SU-DHL-6 (cell line): ENCODE measurements at regions not wholly inside any gene's neighbourhood (a gene's known extent, or its start where the extent isn't known, plus 50 kb on each side); places are given as distances from the start of the nearest gene placed in this dataset.

Source experiments
- H2AFZ ChIP-seq: fragments of 200-600 bp; sonication (generic); 2 replicates; pipeline ENCODE4 v1.6.1; 2014; ENCODE audit warnings: low read depth, mild to moderate bottlenecking, moderate library complexity, mixed read lengths, antibody characterized with exemption, low read length; ENCODE audit not compliant: severe bottlenecking
- H3F3A ChIP-seq: fragments of 200-600 bp; shearing (Covaris generic); 2 replicates; pipeline ENCODE4 v1.6.0; 2016; ENCODE audit warnings: antibody characterized with exemption, mild to moderate bottlenecking; ENCODE audit not compliant: insufficient read depth
- H3K27ac ChIP-seq: fragments of 200-600 bp; sonication (generic); 2 replicates; pipeline ENCODE4 v1.5.1; 2016; ENCODE audit warnings: low read depth, mild to moderate bottlenecking, low read length, moderate library complexity, mixed read lengths
- H3K27me3 ChIP-seq: fragments of 200-600 bp; sonication (generic), shearing (Covaris generic); 2 replicates; pipeline ENCODE4 v1.6.0; 2014; ENCODE audit warnings: mild to moderate bottlenecking, low read length
- H3K36me3 ChIP-seq: fragments of 200-600 bp; sonication (generic); 2 replicates; pipeline ENCODE4 v1.6.1; 2014; ENCODE audit warnings: mild to moderate bottlenecking, low read length, mixed read lengths
- H3K4me2 ChIP-seq: fragments of 300-600, 200-600 bp; shearing (Covaris generic), sonication (generic); 2 replicates; pipeline ENCODE4 v1.6.0; 2014; ENCODE audit warnings: low read length, low read depth, mild to moderate bottlenecking; ENCODE audit not compliant: poor library complexity, severe bottlenecking
- H3K4me3 ChIP-seq: fragments of 200-600 bp; sonication (generic); 2 replicates; pipeline ENCODE4 v1.5.1; 2014; ENCODE audit warnings: antibody characterized with exemption, low read length, mild to moderate bottlenecking, mixed read lengths; ENCODE audit not compliant: insufficient read depth, poor library complexity, severe bottlenecking
- H3K79me2 ChIP-seq: fragments of 200-600 bp; sonication (generic); 2 replicates; pipeline ENCODE4 v1.6.1; 2014; ENCODE audit warnings: mild to moderate bottlenecking, low read length, moderate library complexity; ENCODE audit not compliant: insufficient read depth
- H3K9ac ChIP-seq: fragments of 200-600 bp; sonication (generic); 2 replicates; pipeline ENCODE4 v1.7.0; 2014; ENCODE audit warnings: mild to moderate bottlenecking, low read length
- H3K9me2 ChIP-seq: fragments of 200-600 bp; sonication (generic); replicated peaks from 2 replicates; pipeline ENCODE4 v1.6.1; 2014; ENCODE audit warnings: low read length; ENCODE audit not compliant: insufficient read depth
- H3K9me3 ChIP-seq: fragments of 200-600 bp; sonication (generic); 2 replicates; pipeline ENCODE4 v1.6.1; 2014; ENCODE audit warnings: low read length, mixed read lengths; ENCODE audit not compliant: insufficient read depth
- H4K20me1 ChIP-seq: fragments of 200-600 bp; sonication (generic); 2 replicates; pipeline ENCODE4 v1.6.1; 2014; ENCODE audit warnings: low read depth, mild to moderate bottlenecking, antibody characterized with exemption, low read length, moderate library complexity, mixed read lengths
- CTCF ChIP-seq: fragments of 200-600 bp; sonication (generic); IDR thresholded peaks from one replicate; pipeline ENCODE4 v1.5.1; 2017; ENCODE audit warnings: antibody characterized with exemption, mild to moderate bottlenecking, low read length, moderate library complexity; ENCODE audit not compliant: insufficient read depth, poor library complexity, severe bottlenecking
- EZH2phosphoT487 ChIP-seq: fragments of 200-600 bp; sonication (generic), shearing (Covaris generic); conservative IDR thresholded peaks from 2 replicates; pipeline ENCODE4 v1.6.1; 2018; ENCODE audit warnings: mild to moderate bottlenecking, antibody characterized with exemption, low read length, moderate library complexity, mixed read lengths

- no peaks in the 10 kb centered on the region for H3K36me3 ChIP-seq
- TF ChIP-seq EZH2phosphoT487 (no peak), CTCF (no peak)
- H3K9ac ChIP-seq, result no peak overlapping the region
- H2AFZ ChIP-seq, result no peak overlapping the region
- no peaks in the 10 kb centered on the region for H4K20me1 ChIP-seq
- no peak overlapping the region for H3K27ac ChIP-seq
- no peak overlapping the region for H3K4me2 ChIP-seq
- no peaks in the 10 kb centered on the region for H3K9me2 ChIP-seq
- H3F3A ChIP-seq, result no peaks in the 10 kb centered on the region
- no peaks in the 10 kb centered on the region for H3K79me2 ChIP-seq
- no peak overlapping the region for H3K4me3 ChIP-seq
- peaks cover 11% of the 10 kb centered on the region; the same call in 1 of the 2 replicates for H3K9me3 ChIP-seq
- H3K27me3 ChIP-seq, result no peaks in the 10 kb centered on the region
Measured at GRCh38 chr18:46369323-46369722, 265.1 kb downstream of the HAUS1 start.

DNA sequence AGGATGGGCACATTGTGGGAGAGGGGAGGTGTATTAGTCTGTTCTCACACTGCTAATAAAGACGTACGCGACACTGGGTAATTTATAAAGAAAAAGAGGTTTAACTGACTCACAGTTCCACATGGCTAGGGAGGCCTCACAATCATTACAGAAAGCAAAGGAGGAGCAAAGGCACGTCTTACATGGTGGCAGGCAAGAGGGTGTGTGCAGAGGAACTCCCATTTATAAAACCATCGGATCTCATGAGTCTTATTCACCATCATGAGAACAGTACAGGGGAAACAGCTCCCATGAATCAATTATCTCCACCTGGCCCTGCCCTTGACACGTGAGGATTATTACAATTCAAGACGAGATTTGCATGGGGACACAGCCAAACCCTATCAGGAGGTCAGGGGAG, 266.7 kb downstream of the HAUS1 start:
- no peaks in the 10 kb centered on the region for H4K20me1 ChIP-seq
- H3K79me2 ChIP-seq, result no peaks in the 10 kb centered on the region
- H2AFZ ChIP-seq, result no peak overlapping the region
- no peak overlapping the region for H3K4me3 ChIP-seq
- no peaks in the 10 kb centered on the region for H3F3A ChIP-seq
- H3K9ac ChIP-seq, result no peak overlapping the region
- no peaks in the 10 kb centered on the region for H3K27me3 ChIP-seq
- no peak overlapping the region for H3K27ac ChIP-seq
- H3K9me3 ChIP-seq, result peaks cover 11% of the 10 kb centered on the region; the same call in 1 of the 2 replicates
- no peak overlapping the region for H3K4me2 ChIP-seq
- H3K9me2 ChIP-seq, result no peaks in the 10 kb centered on the region
- no peak for TF ChIP-seq CTCF
- TF ChIP-seq EZH2phosphoT487, result no peak
- H3K36me3 ChIP-seq, result no peaks in the 10 kb centered on the region

DNA sequence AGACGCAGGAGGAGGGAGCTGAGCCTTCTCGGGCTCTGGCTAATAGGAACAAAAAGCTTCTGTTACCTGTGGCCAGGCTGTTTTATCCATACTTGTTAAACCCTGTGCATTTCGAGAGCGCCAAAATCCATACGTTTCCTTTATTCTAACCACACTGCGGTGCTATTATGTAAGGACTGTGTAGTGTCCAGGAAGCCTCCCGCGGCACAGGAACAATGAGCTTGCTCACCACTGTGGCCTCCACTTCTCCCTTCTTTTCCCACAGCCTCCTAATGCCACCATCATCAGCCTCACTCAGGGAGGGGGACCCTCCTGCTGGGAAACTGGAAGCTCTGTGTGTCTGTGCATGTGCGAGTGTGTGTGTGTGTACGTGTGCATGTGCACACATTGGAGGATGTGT, 268.5 kb downstream of the HAUS1 start:
- H3K79me2 ChIP-seq, result no peaks in the 10 kb centered on the region
- peaks cover 11% of the 10 kb centered on the region; the same call in 1 of the 2 replicates for H3K9me3 ChIP-seq
- H4K20me1 ChIP-seq, result no peaks in the 10 kb centered on the region
- no peaks in the 10 kb centered on the region for H3K27me3 ChIP-seq
- no peak overlapping the region for H3K9ac ChIP-seq
- H3K4me2 ChIP-seq, result no peak overlapping the region
- no peaks in the 10 kb centered on the region for H3K36me3 ChIP-seq
- H3K27ac ChIP-seq, result no peak overlapping the region
- H3F3A ChIP-seq, result no peaks in the 10 kb centered on the region
- TF ChIP-seq CTCF (no peak), EZH2phosphoT487 (no peak)
- no peak overlapping the region for H2AFZ ChIP-seq
- no peaks in the 10 kb centered on the region for H3K9me2 ChIP-seq
- no peak overlapping the region for H3K4me3 ChIP-seq
